H7 (cell line): ENCODE measurements at regions not wholly inside any gene's neighbourhood (a gene's known extent, or its start where the extent isn't known, plus 50 kb on each side); places are given as distances from the start of the nearest gene placed in this dataset.

Source experiments
- DNase-seq: peaks from one replicate; pipeline ENCODE4 v3.0.0; 2012
- H3K27me3 ChIP-seq: 2 replicates; pipeline ENCODE4 v1.6.0; 2011; ENCODE audit warnings: mild to moderate bottlenecking, low read length; ENCODE audit not compliant: control insufficient read depth, insufficient read depth
- H3K36me3 ChIP-seq: replicated peaks from 2 replicates; pipeline ENCODE4 v1.5.1; 2011; ENCODE audit warnings: low read length; ENCODE audit not compliant: control insufficient read depth, insufficient read depth
- H3K4me3 ChIP-seq: 2 replicates; pipeline ENCODE4 v1.5.1; 2011; ENCODE audit warnings: low read depth, mild to moderate bottlenecking, control low read depth, low read length, moderate library complexity; ENCODE audit not compliant: insufficient read depth

- DNase-seq = no peak
- Histone ChIP-seq H3K27me3 (no peaks in the 10 kb centered on the region), H3K36me3 (no peaks in the 10 kb centered on the region), H3K4me3 (no peak overlapping the region)
These were observed 435.2 kb upstream of the NAALADL2 start for GRCh38 chr3:174423936-174424335.

GRCh38 chr3:174424656-174425055 lies 434.5 kb upstream of the NAALADL2 start:
- Histone ChIP-seq H3K4me3 (no peak overlapping the region), H3K27me3 (no peaks in the 10 kb centered on the region), H3K36me3 (no peaks in the 10 kb centered on the region)
- no peak for DNase-seq

- Histone ChIP-seq H3K4me3 (no peak overlapping the region), H3K36me3 (no peaks in the 10 kb centered on the region), H3K27me3 (no peaks in the 10 kb centered on the region)
- no peak for DNase-seq
These were observed 433.7 kb upstream of the NAALADL2 start for GRCh38 chr3:174425422-174425821.

GRCh38 chr3:174430986-174431385 lies 428.1 kb upstream of the NAALADL2 start:
- no peak for DNase-seq
- Histone ChIP-seq H3K36me3 (no peaks in the 10 kb centered on the region), H3K27me3 (no peaks in the 10 kb centered on the region), H3K4me3 (no peak overlapping the region)

- no peak overlapping the region for H3K4me3 ChIP-seq
- no peaks in the 10 kb centered on the region for H3K36me3 ChIP-seq
- H3K27me3 ChIP-seq = no peaks in the 10 kb centered on the region
- no peak for DNase-seq
These were observed 427.4 kb upstream of the NAALADL2 start for GRCh38 chr3:174431717-174432116.

GRCh38 chr3:174436367-174436766 lies 422.8 kb upstream of the NAALADL2 start:
- DNase-seq = no peak
- H3K4me3 ChIP-seq = no peak overlapping the region
- no peaks in the 10 kb centered on the region for H3K36me3 ChIP-seq
- no peaks in the 10 kb centered on the region for H3K27me3 ChIP-seq

- H3K4me3 ChIP-seq = no peak overlapping the region
- DNase-seq = no peak
- no peaks in the 10 kb centered on the region for H3K36me3 ChIP-seq
- H3K27me3 ChIP-seq = no peaks in the 10 kb centered on the region
These were observed 420.5 kb upstream of the NAALADL2 start for GRCh38 chr3:174438501-174439145.

GRCh38 chr3:174439331-174440252 lies 419.5 kb upstream of the NAALADL2 start:
- no peak for DNase-seq
- peak overlapping the region; percentile 78 for H3K4me3 ChIP-seq
- no peaks in the 10 kb centered on the region for H3K36me3 ChIP-seq
- no peaks in the 10 kb centered on the region for H3K27me3 ChIP-seq

GRCh38 chr3:174440253-174440701 lies 418.9 kb upstream of the NAALADL2 start:
- no peaks in the 10 kb centered on the region for H3K36me3 ChIP-seq
- DNase-seq = no peak
- no peaks in the 10 kb centered on the region for H3K27me3 ChIP-seq
- H3K4me3 ChIP-seq = peak overlapping the region; percentile 78

- H3K27me3 ChIP-seq = no peaks in the 10 kb centered on the region
- H3K4me3 ChIP-seq = peak overlapping the region; percentile 78
- no peaks in the 10 kb centered on the region for H3K36me3 ChIP-seq
- peak; percentile 85 for DNase-seq
These were observed 418.2 kb upstream of the NAALADL2 start for GRCh38 chr3:174440741-174441587.

- Histone ChIP-seq H3K4me3 (peak overlapping the region; percentile 78), H3K27me3 (no peaks in the 10 kb centered on the region), H3K36me3 (no peaks in the 10 kb centered on the region)
- peak; percentile 22 for DNase-seq
These were observed 417.4 kb upstream of the NAALADL2 start for GRCh38 chr3:174441588-174442301.

- Histone ChIP-seq H3K27me3 (no peaks in the 10 kb centered on the region), H3K4me3 (no peak overlapping the region), H3K36me3 (no peaks in the 10 kb centered on the region)
- DNase-seq = no peak
These were observed 416.8 kb upstream of the NAALADL2 start for GRCh38 chr3:174442302-174442682.

- DNase-seq = no peak
- Histone ChIP-seq H3K27me3 (no peaks in the 10 kb centered on the region), H3K36me3 (no peaks in the 10 kb centered on the region), H3K4me3 (no peak overlapping the region)
These were observed 414.7 kb upstream of the NAALADL2 start for GRCh38 chr3:174444391-174444790.

GRCh38 chr3:174457758-174458157 lies 401.4 kb upstream of the NAALADL2 start:
- Histone ChIP-seq H3K36me3 (no peaks in the 10 kb centered on the region), H3K4me3 (no peak overlapping the region), H3K27me3 (no peaks in the 10 kb centered on the region)
- no peak for DNase-seq
